ENCODE measurements at regions not wholly inside any gene's neighbourhood (a gene's known extent, or its start where the extent isn't known, plus 50 kb on each side); places are given as distances from the start of the nearest gene placed in this dataset.
"Not testable (repeated sequence)": the region's sequence is repeated elsewhere in the genome, so short reads cannot be mapped to it uniquely, and the experiment has no call there.

GRCh38 chr6:137643210-137643609 lies 149.0 kb upstream of the OLIG3 start:
- not testable (repeated sequence) for TF ChIP-seq CTCF, POLR2A (IDR thresholded peaks at IDR 0.05)
